ENCODE measurements at regions not wholly inside any gene's neighbourhood (a gene's known extent, or its start where the extent isn't known, plus 50 kb on each side); places are given as distances from the start of the nearest gene placed in this dataset.

GRCh38 chr14:62101673-62102348 lies 339.6 kb downstream of the SNAPC1 start:
- DNase-seq, result no peak

GRCh38 chr14:62102349-62102725 lies 340.1 kb downstream of the SNAPC1 start:
- no peak for DNase-seq

DNA sequence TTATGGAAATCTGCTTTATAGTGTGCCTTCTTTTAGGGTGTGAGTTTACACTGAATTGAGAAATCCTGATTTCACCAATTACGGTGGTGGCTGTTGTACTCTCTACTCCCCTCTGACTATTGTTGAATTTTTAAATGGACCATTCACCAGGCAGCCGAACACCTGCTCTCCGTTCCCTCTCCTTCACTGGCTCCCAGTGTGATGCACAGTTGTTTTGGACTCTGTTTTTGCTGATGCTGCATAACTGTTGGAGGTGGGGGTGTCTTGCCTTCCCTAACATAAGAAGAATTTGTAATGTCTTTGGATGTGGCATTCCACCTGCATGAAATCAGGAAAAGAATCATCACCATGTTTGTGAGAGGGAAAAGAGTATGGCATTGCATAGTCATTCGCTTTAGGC lies 341.2 kb downstream of the SNAPC1 start:
- DNase-seq, result no peak

DNA sequence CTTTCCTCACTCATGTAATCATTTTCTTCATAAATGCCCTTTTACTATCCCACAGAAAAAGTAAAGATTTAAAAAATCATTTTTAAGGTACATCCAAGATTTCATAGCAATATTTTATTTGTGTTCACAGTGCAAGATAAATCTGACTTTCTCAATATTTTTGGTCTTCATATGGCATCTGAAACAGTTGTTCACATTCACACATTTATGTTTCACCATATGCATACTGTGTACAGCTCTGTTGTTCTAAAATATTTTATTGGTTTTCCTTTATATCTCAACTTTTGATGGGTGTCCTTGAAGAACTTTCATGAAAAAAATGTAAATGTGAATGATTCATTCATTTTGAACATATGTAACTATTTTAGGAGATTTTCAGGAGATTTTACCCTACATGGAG lies 348.7 kb downstream of the SNAPC1 start:
- no peak for DNase-seq

GRCh38 chr14:62117010-62117750 lies 355.0 kb downstream of the SNAPC1 start:
- DNase-seq, result no peak

DNA sequence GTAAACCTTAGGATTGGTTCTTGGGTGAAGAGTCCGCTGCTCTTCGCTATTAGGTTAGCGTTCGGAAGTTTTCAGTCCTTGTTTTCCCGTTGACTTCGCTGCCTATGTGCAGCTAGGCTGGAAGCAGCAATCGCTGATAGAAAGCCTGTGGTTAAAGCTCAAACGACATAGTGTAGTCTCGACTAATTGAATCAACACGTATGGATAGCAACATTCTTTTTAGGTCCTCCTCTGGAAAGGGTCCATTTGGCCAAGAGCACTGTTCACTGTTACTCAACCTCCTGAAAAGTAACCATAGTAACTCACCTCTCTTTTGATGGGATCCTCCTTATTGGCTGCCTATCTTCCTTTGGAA lies 355.5 kb downstream of the SNAPC1 start:
- no peak for DNase-seq

DNA sequence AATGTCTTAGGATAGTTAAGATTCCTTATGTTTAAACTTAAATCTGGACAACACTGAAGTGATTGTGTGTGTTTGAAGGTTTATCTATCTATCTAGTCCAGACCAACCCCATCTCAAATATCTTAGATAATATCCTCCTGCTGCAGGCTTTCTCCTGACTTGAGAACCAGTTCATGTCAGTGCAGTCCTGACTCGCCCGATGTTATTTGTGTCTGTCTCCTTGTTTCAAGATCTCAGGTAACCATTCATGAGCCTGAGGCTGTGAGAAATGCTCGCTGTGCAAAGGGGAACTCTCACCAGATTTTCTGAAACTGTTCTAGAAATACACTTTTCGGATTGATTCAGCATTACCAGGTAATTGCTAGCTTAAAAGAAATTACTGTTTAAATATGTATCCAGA lies 356.2 kb downstream of the SNAPC1 start:
- no peak for DNase-seq

DNA sequence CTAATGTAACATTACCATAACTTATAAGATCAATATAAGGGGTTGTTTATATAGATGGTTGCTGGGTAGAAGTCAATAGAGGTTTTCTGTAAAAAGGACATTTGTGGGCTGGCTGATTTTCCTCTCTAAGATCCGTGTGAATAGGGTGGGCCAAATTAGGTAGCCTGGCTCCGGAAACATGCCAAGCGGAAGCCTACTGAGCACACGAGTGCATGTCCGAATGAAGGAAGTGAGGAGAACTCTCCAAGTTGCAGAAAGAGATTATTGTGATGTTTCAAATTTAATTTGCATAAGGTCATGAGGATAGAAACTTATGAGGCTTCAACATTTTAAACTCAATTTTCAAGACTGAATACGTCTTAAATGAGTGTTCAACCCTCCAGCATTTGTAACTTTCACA lies 356.7 kb downstream of the SNAPC1 start:
- DNase-seq, result no peak

DNA sequence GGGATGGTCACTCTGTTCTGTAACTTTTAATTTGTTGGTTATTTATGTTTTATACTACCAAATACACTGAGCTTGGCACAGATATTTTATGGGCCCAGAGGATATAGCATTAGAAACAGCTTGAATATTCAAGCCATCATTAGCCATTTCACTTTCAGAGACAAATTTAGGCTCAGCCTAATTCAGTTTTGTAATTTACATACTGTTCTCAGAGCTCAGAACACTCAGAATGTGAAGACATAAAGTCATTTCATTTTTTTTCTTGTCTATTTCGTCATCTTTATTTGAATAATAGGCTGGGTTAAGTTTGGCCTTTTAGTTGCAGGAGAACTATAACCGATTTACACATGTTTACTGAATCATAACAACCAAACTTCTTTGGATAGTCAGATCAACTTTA lies 361.7 kb downstream of the SNAPC1 start:
- no peak for DNase-seq

DNA sequence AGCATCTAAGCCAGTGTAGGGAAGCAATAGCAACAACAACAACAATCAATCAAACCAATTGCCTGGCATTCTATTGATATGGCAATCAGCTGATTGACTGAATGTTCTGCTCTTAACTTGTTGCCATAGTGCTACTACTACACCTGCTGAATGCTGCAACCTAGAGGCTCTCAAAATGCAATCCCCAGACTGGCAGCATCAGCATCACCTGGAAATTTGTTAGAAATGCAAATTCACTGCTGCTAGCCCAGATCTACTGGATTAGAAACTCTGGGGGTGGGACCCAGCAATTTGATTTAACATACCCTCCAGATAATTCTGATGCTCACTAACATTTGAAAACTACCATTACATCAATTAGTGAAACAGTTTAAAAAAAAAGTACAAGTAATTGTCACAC lies 363.6 kb downstream of the SNAPC1 start:
- no peak for DNase-seq

DNA sequence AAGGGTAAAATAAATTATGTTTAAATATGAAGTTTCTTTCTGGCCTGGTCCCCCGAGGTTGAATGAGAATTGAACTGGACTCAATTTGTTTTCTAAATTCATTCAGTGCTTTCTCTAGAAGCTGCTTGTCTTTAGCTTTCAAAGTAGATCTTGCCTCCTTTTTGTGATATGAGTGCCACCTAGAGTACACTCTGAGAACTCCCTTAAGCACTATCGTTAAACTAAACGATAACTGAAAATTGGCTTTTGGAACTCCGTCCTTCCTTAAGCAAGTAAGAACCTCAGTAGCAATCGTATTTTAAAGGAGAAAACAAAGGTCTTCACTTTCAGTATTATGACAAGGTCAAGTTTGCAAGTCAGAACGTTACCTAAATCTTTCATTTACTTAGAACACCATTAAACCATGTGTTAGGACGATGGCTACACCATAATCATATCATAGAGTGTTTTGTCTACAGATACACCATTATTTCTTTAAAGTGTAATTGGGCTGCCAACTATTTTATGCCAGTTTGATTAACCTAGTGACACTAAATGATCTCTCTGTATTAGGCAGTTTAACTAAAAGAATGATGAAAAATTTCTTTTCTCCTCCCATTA lies 364.8 kb downstream of the SNAPC1 start:
- peak; percentile 33 for DNase-seq

DNA sequence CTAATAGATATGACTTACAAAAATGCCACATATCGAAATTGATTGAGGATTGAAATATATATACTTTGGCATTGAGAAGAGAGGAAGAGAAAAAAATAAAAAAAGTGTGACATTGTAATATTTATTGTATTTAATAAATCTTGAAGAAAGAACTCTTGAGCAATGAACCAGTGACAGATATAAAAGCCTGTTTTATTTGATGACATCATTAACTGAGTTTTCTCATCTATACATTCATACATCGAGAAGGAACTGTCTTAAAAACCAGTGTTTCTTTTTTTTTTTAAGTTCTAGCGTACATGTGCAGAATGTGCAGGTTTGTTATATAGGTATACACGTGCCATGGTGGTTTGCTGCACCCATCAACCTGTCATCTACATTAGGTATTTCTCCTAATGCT lies 368.2 kb downstream of the SNAPC1 start:
- no peak for DNase-seq

- DNase-seq, result no peak
These were observed 371.7 kb downstream of the SNAPC1 start for GRCh38 chr14:62133776-62134550.

GRCh38 chr14:62138593-62138992 lies 376.4 kb downstream of the SNAPC1 start:
- no peak for DNase-seq

DNA sequence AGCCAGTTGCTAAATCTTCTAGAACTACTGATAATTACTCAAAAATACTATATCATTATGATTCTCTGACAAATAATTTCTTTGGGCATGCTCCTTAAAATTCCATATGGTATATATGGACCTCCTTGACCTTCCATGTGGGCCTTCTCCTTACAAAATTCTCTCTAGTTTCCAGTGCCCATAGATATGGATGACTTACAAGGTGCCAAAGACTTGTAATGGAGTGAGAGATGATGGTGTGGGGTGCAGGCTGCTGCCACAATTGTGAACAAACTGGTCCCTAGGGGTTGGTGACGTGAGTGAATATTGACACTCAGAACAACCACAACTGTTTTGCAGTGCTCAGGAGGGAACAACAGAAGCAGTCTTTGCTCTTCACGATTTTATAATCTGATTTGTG lies 378.9 kb downstream of the SNAPC1 start:
- no peak for DNase-seq

DNA sequence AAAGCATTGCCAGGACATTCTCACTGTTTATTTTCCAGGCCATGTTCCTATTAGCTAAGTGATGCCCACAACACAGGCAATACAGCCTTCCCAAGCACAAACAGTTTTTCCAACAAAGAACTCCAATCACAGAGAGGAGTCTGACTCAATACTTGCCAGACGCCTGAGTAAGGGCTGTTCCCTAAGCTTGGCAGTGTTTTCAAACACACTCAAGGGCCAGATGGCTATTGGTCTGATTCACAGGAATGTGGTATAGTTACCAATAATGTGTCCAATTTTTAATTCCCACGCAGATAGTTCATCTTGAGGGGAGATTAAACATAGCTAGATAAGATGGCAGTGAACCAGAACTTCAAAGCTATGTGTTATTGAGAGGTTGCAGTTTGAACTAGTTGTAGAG lies 381.0 kb downstream of the SNAPC1 start:
- DNase-seq, result no peak

- DNase-seq, result no peak
These were observed 382.6 kb downstream of the SNAPC1 start for GRCh38 chr14:62144863-62145262.

GRCh38 chr14:62146030-62146429 lies 383.8 kb downstream of the SNAPC1 start:
- no peak for DNase-seq

DNA sequence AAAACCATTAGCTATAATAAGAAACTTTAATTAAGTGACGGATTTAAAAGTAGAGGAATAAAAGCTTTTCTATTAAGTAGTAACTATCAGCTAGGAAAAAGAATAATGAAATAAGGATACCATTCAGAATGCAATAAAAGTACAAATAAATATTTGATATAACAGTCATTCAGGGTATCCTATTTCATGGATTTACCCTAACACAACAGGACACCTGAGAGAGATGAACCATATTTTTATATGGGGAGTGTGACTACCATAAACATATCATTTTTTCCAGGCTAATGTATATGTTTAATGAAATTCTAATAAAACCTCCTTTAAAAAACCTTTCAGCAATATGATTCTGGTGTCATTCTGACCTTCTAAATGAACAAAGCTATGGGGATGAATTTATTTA lies 393.8 kb downstream of the SNAPC1 start:
- no peak for DNase-seq

GRCh38 chr14:62158779-62159178 lies 396.6 kb downstream of the SNAPC1 start:
- no peak for DNase-seq

- DNase-seq, result no peak
These were observed 397.1 kb downstream of the SNAPC1 start for GRCh38 chr14:62159314-62159713.

DNA sequence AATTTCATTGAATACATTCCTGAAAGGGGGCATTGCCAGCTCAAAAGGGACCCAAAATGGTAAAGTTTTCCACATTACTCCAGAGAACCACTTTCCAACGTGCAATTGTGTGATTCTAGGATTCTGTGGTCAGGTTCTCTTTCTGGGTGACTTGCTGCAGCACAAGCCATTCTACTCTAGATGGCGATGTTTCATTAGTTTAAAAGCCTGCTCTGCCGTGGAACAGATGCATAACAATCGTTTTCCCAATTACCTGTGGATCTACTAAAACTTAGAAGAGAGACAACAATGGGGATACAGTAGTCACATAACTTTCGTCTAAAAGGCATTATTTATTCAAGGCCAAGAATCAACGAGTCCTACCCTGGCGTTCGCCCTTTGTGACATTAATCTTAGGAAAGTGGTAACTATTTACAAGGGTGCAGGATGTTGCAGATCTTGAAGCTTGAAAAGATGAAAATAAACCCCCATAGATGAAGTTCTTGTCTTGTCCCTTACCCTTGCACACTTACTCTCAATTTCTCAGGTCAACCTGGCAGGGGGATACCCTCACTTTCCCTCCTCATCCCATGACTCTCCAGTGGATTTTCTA lies 400.9 kb downstream of the SNAPC1 start:
- peak; percentile 6 for DNase-seq

GRCh38 chr14:62168564-62169155 lies 406.4 kb downstream of the SNAPC1 start:
- DNase-seq, result no peak
